ENCODE measurements at regions not wholly inside any gene's neighbourhood (a gene's known extent, or its start where the extent isn't known, plus 50 kb on each side); places are given as distances from the start of the nearest gene placed in this dataset.

DNA sequence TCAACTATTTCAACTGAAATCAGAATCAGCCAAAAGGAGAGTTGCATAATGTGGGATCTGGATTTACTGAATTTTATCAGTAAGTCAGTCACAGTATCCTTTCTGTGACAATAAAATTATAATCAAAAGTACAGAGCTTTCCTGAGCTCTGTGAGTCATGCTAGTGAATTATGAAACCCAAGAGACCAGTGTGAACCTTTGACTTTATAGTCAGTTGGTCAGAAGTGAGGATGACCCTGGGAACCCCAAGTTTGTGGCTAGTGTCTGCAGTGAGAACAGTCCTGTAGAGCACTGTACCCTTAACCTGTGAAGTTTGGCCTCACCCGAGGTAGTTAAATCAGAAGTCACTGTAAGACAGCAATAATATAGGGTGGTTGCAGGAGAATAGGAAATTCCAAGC is 381.7 kb downstream of the CDH19 start:
- Histone ChIP-seq H3K27me3 (no peaks in the 10 kb centered on the region), H3K9me3 (no peaks in the 10 kb centered on the region), H3K27ac (no peak overlapping the region), H3K4me1 (no peaks in the 10 kb centered on the region), H3K36me3 (no peaks in the 10 kb centered on the region), H3K4me3 (no peak overlapping the region)
- WGBS, 2 donors, result 87 to 100% methylated on average over 1 of the region's 1 CpG
- ATAC-seq (ENCODE audit: low FRiP score in 2 of 2), result no peak
- DNase-seq, result no peak
- TF ChIP-seq, protein P1, sequence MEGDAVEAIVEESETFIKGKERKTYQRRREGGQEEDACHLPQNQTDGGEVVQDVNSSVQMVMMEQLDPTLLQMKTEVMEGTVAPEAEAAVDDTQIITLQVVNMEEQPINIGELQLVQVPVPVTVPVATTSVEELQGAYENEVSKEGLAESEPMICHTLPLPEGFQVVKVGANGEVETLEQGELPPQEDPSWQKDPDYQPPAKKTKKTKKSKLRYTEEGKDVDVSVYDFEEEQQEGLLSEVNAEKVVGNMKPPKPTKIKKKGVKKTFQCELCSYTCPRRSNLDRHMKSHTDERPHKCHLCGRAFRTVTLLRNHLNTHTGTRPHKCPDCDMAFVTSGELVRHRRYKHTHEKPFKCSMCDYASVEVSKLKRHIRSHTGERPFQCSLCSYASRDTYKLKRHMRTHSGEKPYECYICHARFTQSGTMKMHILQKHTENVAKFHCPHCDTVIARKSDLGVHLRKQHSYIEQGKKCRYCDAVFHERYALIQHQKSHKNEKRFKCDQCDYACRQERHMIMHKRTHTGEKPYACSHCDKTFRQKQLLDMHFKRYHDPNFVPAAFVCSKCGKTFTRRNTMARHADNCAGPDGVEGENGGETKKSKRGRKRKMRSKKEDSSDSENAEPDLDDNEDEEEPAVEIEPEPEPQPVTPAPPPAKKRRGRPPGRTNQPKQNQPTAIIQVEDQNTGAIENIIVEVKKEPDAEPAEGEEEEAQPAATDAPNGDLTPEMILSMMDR (IDR thresholded peaks at IDR 0.05), result no peak
- TF ChIP-seq POLR2A (IDR thresholded peaks at IDR 0.05), result no peak
- no peak for TF ChIP-seq POLR2AphosphoS5 (IDR thresholded peaks at IDR 0.05)
- no peak for TF ChIP-seq EP300 (IDR thresholded peaks at IDR 0.05)

DNA sequence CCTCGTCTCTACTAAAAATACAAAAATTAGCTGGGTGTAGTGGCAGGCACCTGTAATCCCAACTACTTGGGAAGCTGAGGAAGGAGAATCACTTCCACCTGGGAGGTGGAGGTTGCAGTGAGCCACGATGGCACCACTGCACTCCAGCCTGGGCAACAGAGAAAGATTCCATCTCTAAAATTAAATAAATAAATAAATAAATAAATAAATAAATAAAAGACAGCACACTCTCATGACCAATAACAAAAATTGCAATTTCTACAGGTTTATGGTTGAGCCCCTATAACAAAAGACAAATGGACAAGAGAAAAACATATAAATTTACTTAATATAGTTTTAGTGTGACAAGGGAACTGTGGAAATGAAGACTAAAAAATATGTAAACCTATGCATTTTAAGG is 384.1 kb downstream of the CDH19 start:
- DNase-seq (no peak), ATAC-seq (ENCODE audit: low FRiP score in 2 of 2) (no peak)
- Histone ChIP-seq H3K36me3 (no peaks in the 10 kb centered on the region), H3K27ac (no peak overlapping the region), H3K4me1 (no peaks in the 10 kb centered on the region), H3K4me3 (no peak overlapping the region), H3K27me3 (no peaks in the 10 kb centered on the region), H3K9me3 (no peaks in the 10 kb centered on the region)
- no peak for TF ChIP-seq POLR2A (IDR thresholded peaks at IDR 0.05)
- no peak for TF ChIP-seq EP300 (IDR thresholded peaks at IDR 0.05)
- no peak for TF ChIP-seq POLR2AphosphoS5 (IDR thresholded peaks at IDR 0.05)
- TF ChIP-seq, protein P1 (IDR thresholded peaks at IDR 0.05), result no peak
- 78 to 85% methylated on average over 2 of the region's 2 CpGs for WGBS, 2 donors

DNA sequence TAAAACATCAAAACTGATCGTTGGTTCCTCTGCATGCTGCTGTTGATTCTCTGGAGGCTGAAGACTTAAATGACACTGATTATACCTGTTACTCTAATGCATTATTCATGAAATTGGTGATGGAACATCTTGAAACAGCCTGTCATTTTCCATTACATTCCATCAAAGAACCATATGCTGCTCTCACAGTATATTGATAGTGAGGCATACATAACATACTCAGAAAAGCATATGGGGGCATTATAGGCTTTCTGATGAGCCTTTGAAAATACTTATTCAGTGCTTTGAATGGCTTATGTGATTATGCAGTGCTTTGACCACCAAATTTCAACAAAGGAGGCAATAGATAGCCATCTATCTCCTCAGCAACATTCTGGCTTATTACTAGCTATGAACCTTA is 392.1 kb downstream of the CDH19 start:
- Histone ChIP-seq H3K27ac (no peak overlapping the region), H3K9me3 (no peaks in the 10 kb centered on the region), H3K27me3 (no peaks in the 10 kb centered on the region), H3K4me1 (no peaks in the 10 kb centered on the region), H3K36me3 (no peaks in the 10 kb centered on the region), H3K4me3 (no peak overlapping the region)
- ATAC-seq (ENCODE audit: low FRiP score in 2 of 2), result no peak
- 74 to 76% methylated on average over 1 of the region's 1 CpG for WGBS, 2 donors
- TF ChIP-seq POLR2AphosphoS5 (IDR thresholded peaks at IDR 0.05) (no peak), EP300 (IDR thresholded peaks at IDR 0.05) (no peak)
- TF ChIP-seq, protein P1 (IDR thresholded peaks at IDR 0.05), result no peak
- no peak for DNase-seq

DNA sequence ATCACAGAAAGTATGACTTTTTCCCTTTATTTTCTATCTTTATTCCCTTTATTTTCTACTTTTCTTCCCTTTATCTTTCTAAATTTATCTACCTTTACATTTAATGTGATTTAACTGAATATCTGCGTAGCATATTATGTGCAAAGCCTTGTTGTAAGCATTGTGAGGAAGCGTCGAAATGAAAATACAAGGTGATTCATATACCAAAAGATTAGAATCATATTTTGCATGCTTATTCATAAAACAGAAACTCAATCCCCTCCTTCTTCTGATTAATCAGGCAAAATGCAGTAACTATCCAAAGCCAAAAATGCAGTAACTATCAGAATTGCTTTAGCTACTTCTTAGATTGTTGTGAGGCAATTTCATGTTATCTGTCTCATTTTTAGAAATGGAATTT is 393.0 kb downstream of the CDH19 start:
- no peaks in the 10 kb centered on the region for H3K36me3 ChIP-seq
- no peak for TF ChIP-seq POLR2A (IDR thresholded peaks at IDR 0.05)
- no peak for DNase-seq
- H3K9me3 ChIP-seq, result no peaks in the 10 kb centered on the region
- 92 to 93% methylated on average over 3 of the region's 3 CpGs for WGBS, 2 donors
- no peak for ATAC-seq (ENCODE audit: low FRiP score in 2 of 2)
- no peak overlapping the region for H3K27ac ChIP-seq
- no peak overlapping the region for H3K4me3 ChIP-seq
- H3K27me3 ChIP-seq, result no peaks in the 10 kb centered on the region
- no peaks in the 10 kb centered on the region for H3K4me1 ChIP-seq

DNA sequence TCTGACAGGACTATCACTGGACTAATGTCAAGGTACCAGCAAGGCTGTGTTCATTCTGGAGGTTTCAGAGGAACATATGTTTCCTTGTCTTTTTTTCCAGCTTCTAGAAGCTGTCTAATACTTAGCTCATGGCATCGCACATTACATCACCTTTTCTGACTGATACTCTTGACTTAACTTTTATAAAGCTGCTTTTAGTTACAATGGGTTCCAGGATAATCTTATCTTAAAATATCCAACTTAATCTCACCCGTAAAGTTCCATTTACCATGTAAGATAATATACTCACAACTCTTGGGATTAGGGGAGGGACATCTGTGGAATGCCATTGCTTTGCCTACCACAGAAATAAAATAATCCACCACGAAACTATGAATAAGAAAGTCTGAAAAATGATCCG is 394.2 kb downstream of the CDH19 start:
- no peaks in the 10 kb centered on the region for H3K9me3 ChIP-seq
- H3K27me3 ChIP-seq, result no peaks in the 10 kb centered on the region
- H3K27ac ChIP-seq, result no peak overlapping the region
- TF ChIP-seq POLR2A (IDR thresholded peaks at IDR 0.05) (no peak), EP300 (IDR thresholded peaks at IDR 0.05) (no peak), POLR2AphosphoS5 (IDR thresholded peaks at IDR 0.05) (no peak)
- TF ChIP-seq, protein P1 (IDR thresholded peaks at IDR 0.05), result no peak
- 72 to 79% methylated on average over 4 of the region's 4 CpGs for WGBS, 2 donors
- no peak for ATAC-seq (ENCODE audit: low FRiP score in 2 of 2)
- H3K36me3 ChIP-seq, result no peaks in the 10 kb centered on the region
- no peaks in the 10 kb centered on the region for H3K4me1 ChIP-seq
- no peak overlapping the region for H3K4me3 ChIP-seq
- DNase-seq, result no peak
